ENCODE measurements at regions not wholly inside any gene's neighbourhood (a gene's known extent, or its start where the extent isn't known, plus 50 kb on each side); places are given as distances from the start of the nearest gene placed in this dataset.

DNA sequence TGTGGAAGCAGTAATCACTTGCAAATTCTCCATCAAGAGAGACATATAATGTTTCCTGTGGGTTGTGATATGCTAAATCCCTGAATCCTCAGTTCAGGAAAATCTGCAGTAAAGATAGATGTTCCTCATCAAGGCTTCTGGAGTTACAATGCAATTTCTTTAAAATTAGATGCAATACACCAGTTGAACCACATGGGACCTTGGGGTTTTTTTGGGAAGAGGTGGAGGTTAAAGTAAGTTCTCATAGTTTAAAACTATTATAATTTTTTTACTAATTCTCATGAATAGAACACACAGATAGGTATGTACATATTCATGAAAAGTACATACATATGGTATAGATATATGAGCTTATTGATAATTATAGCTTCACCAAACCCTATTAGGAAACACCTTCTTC lies 496.2 kb downstream of the SATB2 start:
- TF ChIP-seq, protein P1, sequence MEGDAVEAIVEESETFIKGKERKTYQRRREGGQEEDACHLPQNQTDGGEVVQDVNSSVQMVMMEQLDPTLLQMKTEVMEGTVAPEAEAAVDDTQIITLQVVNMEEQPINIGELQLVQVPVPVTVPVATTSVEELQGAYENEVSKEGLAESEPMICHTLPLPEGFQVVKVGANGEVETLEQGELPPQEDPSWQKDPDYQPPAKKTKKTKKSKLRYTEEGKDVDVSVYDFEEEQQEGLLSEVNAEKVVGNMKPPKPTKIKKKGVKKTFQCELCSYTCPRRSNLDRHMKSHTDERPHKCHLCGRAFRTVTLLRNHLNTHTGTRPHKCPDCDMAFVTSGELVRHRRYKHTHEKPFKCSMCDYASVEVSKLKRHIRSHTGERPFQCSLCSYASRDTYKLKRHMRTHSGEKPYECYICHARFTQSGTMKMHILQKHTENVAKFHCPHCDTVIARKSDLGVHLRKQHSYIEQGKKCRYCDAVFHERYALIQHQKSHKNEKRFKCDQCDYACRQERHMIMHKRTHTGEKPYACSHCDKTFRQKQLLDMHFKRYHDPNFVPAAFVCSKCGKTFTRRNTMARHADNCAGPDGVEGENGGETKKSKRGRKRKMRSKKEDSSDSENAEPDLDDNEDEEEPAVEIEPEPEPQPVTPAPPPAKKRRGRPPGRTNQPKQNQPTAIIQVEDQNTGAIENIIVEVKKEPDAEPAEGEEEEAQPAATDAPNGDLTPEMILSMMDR (IDR thresholded peaks at IDR 0.05): no peak
- TF ChIP-seq POLR2A (IDR thresholded peaks at IDR 0.05) (no peak), POLR2AphosphoS5 (IDR thresholded peaks at IDR 0.05) (no peak)

All from sigmoid colon (tissue), 4 donors.